Karpas-422 (cell line): ENCODE measurements at regions not wholly inside any gene's neighbourhood (a gene's known extent, or its start where the extent isn't known, plus 50 kb on each side); places are given as distances from the start of the nearest gene placed in this dataset.

Source experiments
- DNase-seq: peaks from one replicate; pipeline ENCODE4 v3.0.0-alpha.2; 2015
- H2AFZ ChIP-seq: fragments of 200-600 bp; sonication (generic); 2 replicates; pipeline ENCODE4 v1.6.1; 2014; ENCODE audit warnings: antibody characterized with exemption, low read length, mixed read lengths
- H3K27ac ChIP-seq: fragments of 200-600 bp; sonication (generic); 2 replicates; pipeline ENCODE4 v1.5.1; 2014; ENCODE audit warnings: mild to moderate bottlenecking, low read length, moderate library complexity
- H3K27me3 ChIP-seq: fragments of 200-600 bp; sonication (generic); 2 replicates; pipeline ENCODE4 v1.6.1; 2014; ENCODE audit warnings: low read length, mixed read lengths
- H3K36me3 ChIP-seq: fragments of 200-600 bp; sonication (generic); 2 replicates; pipeline ENCODE4 v1.6.1; 2014; ENCODE audit warnings: low read length, mixed read lengths; ENCODE audit not compliant: insufficient read depth
- H3K4me1 ChIP-seq: fragments of 200-600 bp; sonication (generic); 2 replicates; pipeline ENCODE4 v1.6.1; 2014; ENCODE audit warnings: mild to moderate bottlenecking, low read length, mixed read lengths
- H3K4me2 ChIP-seq: fragments of 200-600 bp; sonication (generic); 2 replicates; pipeline ENCODE4 v1.6.1; 2014; ENCODE audit warnings: low read length, low read depth, mild to moderate bottlenecking; ENCODE audit not compliant: poor library complexity, severe bottlenecking
- H3K4me3 ChIP-seq: fragments of 200-600 bp; sonication (generic); 2 replicates; pipeline ENCODE4 v1.5.1; 2014; ENCODE audit warnings: mild to moderate bottlenecking, antibody characterized with exemption, low read length, mixed read lengths
- H3K79me2 ChIP-seq: fragments of 200-600 bp; sonication (generic); 2 replicates; pipeline ENCODE4 v1.6.1; 2014; ENCODE audit warnings: mild to moderate bottlenecking, low read length, mixed read lengths
- H3K9ac ChIP-seq: fragments of 200-600 bp; sonication (generic); 2 replicates; pipeline ENCODE4 v1.6.0; 2014; ENCODE audit warnings: low read length
- H3K9me2 ChIP-seq: fragments of 200-600 bp; sonication (generic), shearing (Covaris generic); replicated peaks from 2 replicates; pipeline ENCODE4 v1.6.0; 2014; ENCODE audit warnings: mild to moderate bottlenecking, low read length, moderate library complexity; ENCODE audit not compliant: insufficient read depth
- H3K9me3 ChIP-seq: fragments of 300-700, 200-600 bp; sonication (generic); 2 replicates; pipeline ENCODE4 v1.6.1; 2014; ENCODE audit warnings: low read length, mixed read lengths
- H4K20me1 ChIP-seq: fragments of 200-600 bp; sonication (generic); 2 replicates; pipeline ENCODE4 v1.6.1; 2014; ENCODE audit warnings: mild to moderate bottlenecking, antibody characterized with exemption, low read length, low read depth; ENCODE audit not compliant: insufficient read depth

DNA sequence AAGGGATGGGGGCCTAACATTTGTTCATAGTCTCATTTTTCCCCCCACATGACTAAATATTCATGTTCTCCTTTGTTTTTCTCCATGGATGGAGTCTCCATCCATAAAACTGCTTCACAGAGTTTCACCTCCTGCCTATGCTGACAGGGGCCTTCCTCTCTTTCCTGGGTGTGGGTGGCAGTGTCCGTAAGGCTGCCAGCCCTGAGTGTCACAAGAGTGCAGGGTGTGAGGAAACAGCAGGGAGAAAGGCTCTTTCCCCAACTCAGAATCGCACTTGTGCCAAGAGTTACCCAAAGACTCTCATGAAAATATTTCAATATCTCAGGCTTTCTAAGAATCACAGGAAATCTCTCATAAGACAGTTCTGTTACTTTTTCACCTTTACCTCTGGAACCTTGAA, 346.2 kb upstream of the MMS22L start:
- no peaks in the 10 kb centered on the region for H3K27me3 ChIP-seq
- no peaks in the 10 kb centered on the region for H4K20me1 ChIP-seq
- no peak for DNase-seq
- H3K9me3 ChIP-seq, result no peaks in the 10 kb centered on the region
- H3K4me3 ChIP-seq, result no peak overlapping the region
- no peak overlapping the region for H3K27ac ChIP-seq
- H3K9ac ChIP-seq, result no peak overlapping the region
- H2AFZ ChIP-seq, result no peak overlapping the region
- H3K79me2 ChIP-seq, result no peaks in the 10 kb centered on the region
- no peak overlapping the region for H3K4me2 ChIP-seq
- no peaks in the 10 kb centered on the region for H3K36me3 ChIP-seq
- no peaks in the 10 kb centered on the region for H3K4me1 ChIP-seq
- no peaks in the 10 kb centered on the region for H3K9me2 ChIP-seq

DNA sequence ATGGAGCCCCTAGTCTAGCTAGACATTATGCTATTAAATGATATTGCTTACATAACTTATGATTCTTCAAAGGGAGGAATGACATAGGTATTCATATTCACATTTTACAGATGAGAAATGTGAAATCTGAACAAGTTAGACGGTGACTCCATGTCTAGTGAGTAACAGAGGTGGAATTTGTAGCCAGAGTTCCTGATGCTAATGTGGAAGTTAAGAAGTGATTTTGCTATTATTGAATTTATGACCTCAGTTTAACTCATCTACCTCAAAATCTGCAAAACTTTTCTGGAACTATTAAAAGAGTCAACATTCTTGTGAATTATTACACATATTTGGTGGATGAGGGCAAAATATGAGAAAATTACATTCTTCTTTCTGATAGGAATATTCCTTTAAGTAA, 347.6 kb upstream of the MMS22L start:
- H3K27me3 ChIP-seq, result no peaks in the 10 kb centered on the region
- DNase-seq, result no peak
- no peak overlapping the region for H2AFZ ChIP-seq
- no peaks in the 10 kb centered on the region for H3K79me2 ChIP-seq
- no peak overlapping the region for H3K9ac ChIP-seq
- no peaks in the 10 kb centered on the region for H3K9me2 ChIP-seq
- no peaks in the 10 kb centered on the region for H3K9me3 ChIP-seq
- H3K27ac ChIP-seq, result no peak overlapping the region
- no peak overlapping the region for H3K4me3 ChIP-seq
- no peaks in the 10 kb centered on the region for H3K36me3 ChIP-seq
- H3K4me2 ChIP-seq, result no peak overlapping the region
- H4K20me1 ChIP-seq, result no peaks in the 10 kb centered on the region
- no peaks in the 10 kb centered on the region for H3K4me1 ChIP-seq

DNA sequence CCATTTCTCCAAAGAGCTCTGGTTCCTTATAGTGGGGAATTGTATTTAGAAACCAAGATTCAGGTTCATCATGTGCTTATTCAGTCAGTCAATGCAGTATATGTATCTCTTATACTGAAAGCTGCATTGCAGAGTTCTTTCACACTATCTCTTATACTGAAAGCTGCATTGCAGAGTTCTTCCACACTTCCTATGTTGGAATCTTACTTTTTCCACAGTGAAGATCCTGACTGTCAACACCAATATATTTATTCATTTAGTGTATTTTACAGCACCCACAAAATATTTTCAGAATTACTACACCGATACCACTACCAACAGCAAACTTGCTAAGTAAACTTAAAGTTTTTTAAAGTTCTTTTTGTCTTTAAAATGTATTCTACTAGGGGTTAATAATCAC, 349.3 kb upstream of the MMS22L start:
- H3K4me2 ChIP-seq, result no peak overlapping the region
- no peaks in the 10 kb centered on the region for H3K27me3 ChIP-seq
- H3K27ac ChIP-seq, result no peak overlapping the region
- H3K79me2 ChIP-seq, result no peaks in the 10 kb centered on the region
- H3K9me2 ChIP-seq, result no peaks in the 10 kb centered on the region
- no peak overlapping the region for H3K9ac ChIP-seq
- H3K36me3 ChIP-seq, result no peaks in the 10 kb centered on the region
- no peaks in the 10 kb centered on the region for H3K4me1 ChIP-seq
- H3K9me3 ChIP-seq, result no peaks in the 10 kb centered on the region
- H4K20me1 ChIP-seq, result no peaks in the 10 kb centered on the region
- H3K4me3 ChIP-seq, result no peak overlapping the region
- no peak overlapping the region for H2AFZ ChIP-seq
- DNase-seq, result no peak

DNA sequence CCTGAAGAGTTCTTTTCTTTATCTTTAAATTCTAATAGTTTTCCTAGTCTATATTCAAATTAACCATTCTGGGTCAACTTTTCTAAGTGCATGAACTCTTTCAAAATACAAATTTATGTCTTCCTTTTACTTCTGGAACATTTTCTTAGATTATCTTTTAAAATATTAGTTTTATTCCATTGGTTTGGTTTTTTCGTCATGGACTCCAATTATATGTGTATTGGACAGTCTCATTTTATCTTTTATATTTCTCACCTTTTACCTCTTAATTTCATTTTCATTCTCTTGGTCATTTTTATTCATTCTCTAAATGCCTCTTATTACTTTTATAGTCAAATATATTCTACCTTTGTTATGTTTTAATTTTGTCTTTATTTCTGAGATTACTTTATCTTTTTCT, 356.7 kb upstream of the MMS22L start:
- Histone ChIP-seq H3K27me3 (no peaks in the 10 kb centered on the region), H4K20me1 (no peaks in the 10 kb centered on the region), H3K4me3 (no peak overlapping the region), H3K4me1 (no peaks in the 10 kb centered on the region), H3K9ac (no peak overlapping the region), H2AFZ (no peak overlapping the region), H3K9me2 (no peaks in the 10 kb centered on the region), H3K9me3 (no peaks in the 10 kb centered on the region), H3K27ac (no peak overlapping the region), H3K79me2 (no peaks in the 10 kb centered on the region), H3K4me2 (no peak overlapping the region), H3K36me3 (no peaks in the 10 kb centered on the region)
- DNase-seq, result no peak

DNA sequence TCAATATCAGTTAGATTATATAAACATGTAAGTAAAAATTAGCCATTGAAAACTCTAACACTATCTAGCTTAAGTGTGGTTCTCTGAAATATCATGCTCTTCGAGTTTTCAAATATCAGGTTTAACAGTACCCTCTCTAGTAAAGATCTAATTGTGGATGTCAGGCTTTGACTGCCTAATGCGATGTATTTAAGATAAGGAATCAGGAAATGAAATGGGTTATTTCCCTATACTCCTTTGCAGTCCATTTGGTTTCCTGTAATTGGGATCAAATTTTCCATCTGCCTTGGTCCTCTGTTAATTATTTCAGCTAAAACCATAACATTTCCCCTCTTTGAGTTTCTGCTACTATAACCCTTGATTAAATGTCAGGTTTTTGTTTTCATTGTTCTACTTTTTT, 361.3 kb upstream of the MMS22L start:
- no peak overlapping the region for H2AFZ ChIP-seq
- no peaks in the 10 kb centered on the region for H3K27me3 ChIP-seq
- no peaks in the 10 kb centered on the region for H4K20me1 ChIP-seq
- DNase-seq, result no peak
- H3K36me3 ChIP-seq, result no peaks in the 10 kb centered on the region
- H3K4me2 ChIP-seq, result no peak overlapping the region
- no peak overlapping the region for H3K9ac ChIP-seq
- H3K4me3 ChIP-seq, result no peak overlapping the region
- no peaks in the 10 kb centered on the region for H3K4me1 ChIP-seq
- H3K27ac ChIP-seq, result no peak overlapping the region
- no peaks in the 10 kb centered on the region for H3K9me2 ChIP-seq
- no peaks in the 10 kb centered on the region for H3K9me3 ChIP-seq
- H3K79me2 ChIP-seq, result no peaks in the 10 kb centered on the region

DNA sequence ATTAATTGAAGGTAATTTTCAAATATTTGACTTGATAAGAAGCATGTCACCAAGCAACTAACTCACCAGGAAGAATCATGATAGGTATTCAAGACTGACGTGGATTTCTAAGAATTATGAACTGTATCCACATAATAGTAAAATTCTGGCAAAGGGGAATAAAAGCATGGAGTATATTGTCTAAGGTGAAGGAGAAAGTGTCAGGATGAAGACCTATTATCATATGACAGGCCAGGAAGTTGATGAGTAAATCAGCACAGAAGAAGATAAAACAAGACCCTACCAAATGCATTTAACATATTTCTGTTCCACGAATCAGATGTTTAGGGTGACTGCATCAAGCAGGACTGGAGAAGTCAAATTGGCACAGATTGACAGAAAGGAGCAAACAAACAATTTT, 362.7 kb upstream of the MMS22L start:
- Histone ChIP-seq H4K20me1 (no peaks in the 10 kb centered on the region), H3K27ac (no peak overlapping the region), H3K9ac (no peak overlapping the region), H3K79me2 (no peaks in the 10 kb centered on the region), H3K4me3 (no peak overlapping the region), H2AFZ (no peak overlapping the region), H3K4me1 (no peaks in the 10 kb centered on the region), H3K4me2 (no peak overlapping the region), H3K36me3 (no peaks in the 10 kb centered on the region), H3K9me3 (no peaks in the 10 kb centered on the region), H3K27me3 (no peaks in the 10 kb centered on the region), H3K9me2 (no peaks in the 10 kb centered on the region)
- DNase-seq, result no peak

DNA sequence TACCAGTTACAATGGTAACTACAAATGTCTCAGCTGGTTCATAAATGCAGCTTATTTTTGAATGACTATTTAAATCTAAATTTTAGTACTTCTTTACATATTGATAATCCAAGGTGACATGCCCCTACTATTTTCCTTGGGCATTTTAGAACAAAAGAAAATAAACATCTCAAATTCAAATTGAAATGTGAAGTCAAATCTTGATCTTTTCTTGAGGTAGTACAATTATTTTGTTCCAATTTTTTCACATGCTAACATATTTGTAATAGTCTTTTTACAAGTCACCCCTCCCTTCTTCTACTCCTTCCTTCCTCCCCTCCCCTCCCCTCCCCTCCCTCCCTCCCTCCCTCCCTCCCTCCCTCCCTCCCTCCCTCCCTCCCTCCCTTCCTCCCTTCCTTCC, 370.1 kb upstream of the MMS22L start:
- no peaks in the 10 kb centered on the region for H3K27me3 ChIP-seq
- DNase-seq, result no peak

DNA sequence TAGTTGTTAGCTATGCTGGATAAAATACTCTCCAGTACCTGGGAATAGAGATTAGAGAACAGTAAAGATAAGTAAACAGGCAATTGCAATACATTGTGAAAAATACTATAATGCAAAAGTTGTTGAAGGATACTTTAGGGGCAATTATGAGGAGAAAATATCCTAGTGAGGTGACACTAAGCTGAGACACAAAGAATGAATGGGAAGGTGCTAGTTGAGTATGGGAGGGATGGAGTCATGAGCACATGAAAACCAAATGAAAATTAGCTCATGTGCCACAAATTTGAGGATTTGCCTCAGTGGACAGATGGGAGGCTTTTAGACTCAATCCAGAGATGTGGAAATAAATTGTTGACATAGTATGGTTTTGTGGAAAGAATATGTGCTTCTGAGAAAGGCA, 370.5 kb upstream of the MMS22L start:
- Histone ChIP-seq H3K9me2 (no peaks in the 10 kb centered on the region), H3K4me3 (no peak overlapping the region), H3K9ac (no peak overlapping the region), H3K36me3 (no peaks in the 10 kb centered on the region), H3K27ac (no peak overlapping the region), H3K4me2 (no peak overlapping the region), H3K4me1 (no peaks in the 10 kb centered on the region), H3K79me2 (no peaks in the 10 kb centered on the region), H3K9me3 (no peaks in the 10 kb centered on the region), H4K20me1 (no peaks in the 10 kb centered on the region), H2AFZ (no peak overlapping the region), H3K27me3 (no peaks in the 10 kb centered on the region)
- no peak for DNase-seq

More for the DNA sequence above, 370.1 kb upstream of the MMS22L start:
- Histone ChIP-seq H3K9ac (no peak overlapping the region), H3K36me3 (no peaks in the 10 kb centered on the region), H3K4me1 (no peaks in the 10 kb centered on the region), H3K4me3 (no peak overlapping the region), H2AFZ (no peak overlapping the region), H3K27ac (no peak overlapping the region), H3K9me2 (no peaks in the 10 kb centered on the region), H3K9me3 (no peaks in the 10 kb centered on the region), H4K20me1 (no peaks in the 10 kb centered on the region), H3K79me2 (no peaks in the 10 kb centered on the region), H3K4me2 (no peak overlapping the region)

DNA sequence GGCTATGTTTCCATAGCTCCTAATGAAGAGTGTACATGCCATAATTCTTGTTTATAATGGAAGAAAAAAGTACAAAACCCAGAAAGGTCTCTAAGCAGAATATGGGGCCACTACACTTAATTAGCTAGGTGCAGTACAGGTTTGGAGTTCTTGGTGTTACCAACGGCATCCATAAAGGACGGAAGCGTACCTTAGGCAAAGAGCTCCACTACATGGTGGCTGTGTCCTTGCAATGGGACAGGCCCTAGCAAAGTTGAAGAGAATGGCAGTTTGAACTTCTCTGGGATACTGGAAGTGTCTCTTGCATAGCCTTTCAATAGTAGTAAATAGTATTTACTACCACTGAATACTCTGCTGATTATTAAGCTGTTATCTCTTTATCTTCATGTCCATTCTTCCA, 371.7 kb upstream of the MMS22L start:
- no peak overlapping the region for H3K4me3 ChIP-seq
- no peak overlapping the region for H3K9ac ChIP-seq
- H3K4me2 ChIP-seq, result no peak overlapping the region
- no peak overlapping the region for H3K27ac ChIP-seq
- no peaks in the 10 kb centered on the region for H3K9me3 ChIP-seq
- H4K20me1 ChIP-seq, result no peaks in the 10 kb centered on the region
- no peak for DNase-seq
- no peaks in the 10 kb centered on the region for H3K27me3 ChIP-seq
- no peaks in the 10 kb centered on the region for H3K79me2 ChIP-seq
- H2AFZ ChIP-seq, result no peak overlapping the region
- H3K9me2 ChIP-seq, result no peaks in the 10 kb centered on the region
- no peaks in the 10 kb centered on the region for H3K36me3 ChIP-seq
- H3K4me1 ChIP-seq, result no peaks in the 10 kb centered on the region
